A204.1 (cell line): ENCODE measurements at regions not wholly inside any gene's neighbourhood (a gene's known extent, or its start where the extent isn't known, plus 50 kb on each side); places are given as distances from the start of the nearest gene placed in this dataset.
"Not testable (repeated sequence)": the region's sequence is repeated elsewhere in the genome, so short reads cannot be mapped to it uniquely, and the experiment has no call there.

Experiments
- FAIRE-seq: peaks from 2 replicates; lab custom pipeline; 2012; peaks lifted over from hg19 to GRCh38; lab: Jason Lieb, UNC

GRCh38 chr5:145652700-145653099 lies 182.4 kb downstream of the PRELID2 start:
- not testable (repeated sequence) for FAIRE-seq

- FAIRE-seq, result not testable (repeated sequence)
Observed at GRCh38 chr5:145647137-145647536, 188.0 kb downstream of the PRELID2 start.

GRCh38 chr5:145643214-145643613 lies 191.9 kb downstream of the PRELID2 start:
- FAIRE-seq, result not testable (repeated sequence)

GRCh38 chr5:145637396-145637795 lies 197.7 kb downstream of the PRELID2 start:
- no peak for FAIRE-seq

- FAIRE-seq, result no peak
Observed at GRCh38 chr5:145636371-145636770, 198.8 kb downstream of the PRELID2 start.

- FAIRE-seq, result no peak
Observed at GRCh38 chr5:145633474-145633873, 201.7 kb downstream of the PRELID2 start.

GRCh38 chr5:145632701-145633100 lies 202.4 kb downstream of the PRELID2 start:
- no peak for FAIRE-seq

- no peak for FAIRE-seq
Observed at GRCh38 chr5:145629047-145629446, 206.1 kb downstream of the PRELID2 start.

- FAIRE-seq, result no peak
Observed at GRCh38 chr5:145628525-145628924, 206.6 kb downstream of the PRELID2 start.

GRCh38 chr5:145619806-145620310 lies 215.3 kb downstream of the PRELID2 start:
- no peak for FAIRE-seq

GRCh38 chr5:145616739-145617138 lies 218.4 kb downstream of the PRELID2 start:
- FAIRE-seq, result not testable (repeated sequence)

GRCh38 chr5:145598983-145599382 lies 236.2 kb downstream of the PRELID2 start:
- no peak for FAIRE-seq

- no peak for FAIRE-seq
Observed at GRCh38 chr5:145598184-145598583, 237.0 kb downstream of the PRELID2 start.

GRCh38 chr5:145591578-145591977 lies 243.6 kb downstream of the PRELID2 start:
- FAIRE-seq, result no peak

GRCh38 chr5:145589063-145589462 lies 246.1 kb downstream of the PRELID2 start:
- FAIRE-seq, result no peak

GRCh38 chr5:145588558-145588957 lies 246.6 kb downstream of the PRELID2 start:
- FAIRE-seq, result no peak

- FAIRE-seq, result no peak
Observed at GRCh38 chr5:145588113-145588512, 247.0 kb downstream of the PRELID2 start.

- FAIRE-seq, result peak; percentile 100
Observed at GRCh38 chr5:145587710-145588109, 247.4 kb downstream of the PRELID2 start.

GRCh38 chr5:145587308-145587672 lies 247.9 kb downstream of the PRELID2 start:
- FAIRE-seq, result no peak

- no peak for FAIRE-seq
Observed at GRCh38 chr5:145586661-145587307, 248.4 kb downstream of the PRELID2 start.

GRCh38 chr5:145585443-145586148 lies 249.5 kb downstream of the PRELID2 start:
- no peak for FAIRE-seq

- no peak for FAIRE-seq
Observed at GRCh38 chr5:145579301-145579700, 255.8 kb downstream of the PRELID2 start.

GRCh38 chr5:145574889-145575573 lies 260.1 kb downstream of the PRELID2 start:
- FAIRE-seq, result no peak
